Stomach (tissue), 8 donors: ENCODE measurements at regions not wholly inside any gene's neighbourhood (a gene's known extent, or its start where the extent isn't known, plus 50 kb on each side); places are given as distances from the start of the nearest gene placed in this dataset.

Experiments used
- DNase-seq, 2 donors: peaks; one replicate each; pipeline versions ENCODE4 v3.0.0 to v3.0.0-alpha.2; 2013 to 2019
- H3K27ac ChIP-seq, 5 donors: fragments of 200-600 bp in 4 of 5; sonication (generic) in 4 of 5; one replicate each; pipeline ENCODE4 v1.5.1; 2013 to 2019; ENCODE audit warnings: mild to moderate bottlenecking in 1 of 5, moderate library complexity in 1 of 5
- H3K27me3 ChIP-seq, 3 donors: fragments of 200-600 bp; sonication (generic); one replicate each; pipeline ENCODE4 v1.5.1; 2017 to 2019; ENCODE audit warnings: mixed run types in 1 of 3
- H3K36me3 ChIP-seq, 4 donors: fragments of 200-600 bp; sonication (generic); 1 replicate in 3 of 4; 2 replicates in 1 of 4; pipeline ENCODE4 v1.5.1; 2016 to 2019
- H3K4me1 ChIP-seq, 4 donors: fragments of 200-600 bp; sonication (generic); one replicate each; pipeline ENCODE4 v1.5.1; 2016 to 2019
- H3K4me3 ChIP-seq, 4 donors: fragments of 200-600 bp; sonication (generic) in 3 of 4; one replicate each; pipeline ENCODE4 v1.5.1; 2016 to 2019; ENCODE audit warnings: mild to moderate bottlenecking in 1 of 4
- H3K9me3 ChIP-seq, 4 donors: fragments of 200-600 bp; sonication (generic); one replicate each; pipeline ENCODE4 v1.5.1; 2016 to 2019
- EP300 ChIP-seq: sonication (generic); formaldehyde crosslinking; IDR thresholded peaks from one replicate; pipeline ENCODE4 v1.6.1; 2017; ENCODE audit warnings: antibody characterized with exemption
- POLR2A ChIP-seq, 4 donors: fragments of 450-650 bp; IDR thresholded peaks; one replicate each; pipeline ENCODE4 v1.6.1; 2016; ENCODE audit warnings: antibody characterized with exemption in 4 of 4, control low read depth in 2 of 4, mild to moderate bottlenecking in 1 of 4, moderate library complexity in 1 of 4
- POLR2AphosphoS5 ChIP-seq, 3 donors: sonication (generic); formaldehyde crosslinking; IDR thresholded peaks; one replicate each; pipeline ENCODE4 v1.6.1; 2016; ENCODE audit warnings: antibody characterized with exemption in 3 of 3
- WGBS, 5 donors: extraction: QIAGEN DNeasy Blood & Tissue Kit in 3 of 5; methylation state at CpG; one replicate each; pipeline versions ENCODE4 v1.1.5 to v1.1.7; 2013 to 2018; 5-methylcytosine and 5-hydroxymethylcytosine counted together
- intact Hi-C: fragments of 100-400 bp; cut with DNase I; formaldehyde crosslinking; loops from one replicate; pipeline ENCODE4 v1.15.1; 2023; ENCODE audit warnings: low total_unique reads
- TF ChIP-seq, protein P1 (sequence below), 7 experiments: fragments of 450-650 bp in 4 of 7; fragments of 200-600 bp in 3 of 7; sonication (generic) in 3 of 7; IDR thresholded peaks; one replicate each; pipeline ENCODE4 v1.5.1; 2016 to 2019; ENCODE audit warnings: antibody characterized with exemption in 7 of 7, control low read depth in 2 of 7, mild to moderate bottlenecking in 1 of 7
- donor health status: healthy with polysubstance abuse.
- donor health status: Bipolar disorder and iron deficiency.
- donor health status: healthy.

DNA sequence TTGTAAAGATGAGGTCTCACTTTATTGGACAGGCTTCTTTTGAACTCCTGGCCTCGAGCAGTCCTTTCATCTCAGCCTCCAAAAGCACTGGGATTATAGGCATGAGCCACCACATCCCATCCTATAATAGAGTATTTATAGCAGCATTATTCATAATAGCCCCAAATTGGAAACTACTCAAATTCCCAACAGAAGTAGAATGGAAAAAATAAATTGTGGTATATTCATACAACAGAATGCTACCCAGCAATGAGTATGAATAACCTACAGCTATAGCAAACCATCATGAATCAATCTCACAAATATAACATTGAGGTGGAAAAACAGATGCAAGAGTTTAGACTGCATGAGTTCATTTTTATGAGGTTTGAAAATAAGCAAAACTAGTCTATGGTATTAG lies 84.8 kb upstream of the BTBD3 start:
- WGBS, 5 donors: 0% methylated on average over 1 of the region's 1 CpG
- H3K4me1 ChIP-seq: no peaks in the 10 kb centered on the region
- H3K27ac ChIP-seq: no peak overlapping the region
- H3K27me3 ChIP-seq: no peaks in the 10 kb centered on the region
- H3K4me3 ChIP-seq: no peak overlapping the region
- peaks cover 0 to 5% (median 0%) of the 10 kb centered on the region in 4 donors for H3K9me3 ChIP-seq
- DNase-seq: no peak
- no peaks in the 10 kb centered on the region for H3K36me3 ChIP-seq
- intact Hi-C loops: no loop called here
- TF ChIP-seq POLR2AphosphoS5 (IDR thresholded peaks at IDR 0.05) (no peak), EP300 (no peak), POLR2A (IDR thresholded peaks at IDR 0.05) (no peak)
- TF ChIP-seq, protein P1, sequence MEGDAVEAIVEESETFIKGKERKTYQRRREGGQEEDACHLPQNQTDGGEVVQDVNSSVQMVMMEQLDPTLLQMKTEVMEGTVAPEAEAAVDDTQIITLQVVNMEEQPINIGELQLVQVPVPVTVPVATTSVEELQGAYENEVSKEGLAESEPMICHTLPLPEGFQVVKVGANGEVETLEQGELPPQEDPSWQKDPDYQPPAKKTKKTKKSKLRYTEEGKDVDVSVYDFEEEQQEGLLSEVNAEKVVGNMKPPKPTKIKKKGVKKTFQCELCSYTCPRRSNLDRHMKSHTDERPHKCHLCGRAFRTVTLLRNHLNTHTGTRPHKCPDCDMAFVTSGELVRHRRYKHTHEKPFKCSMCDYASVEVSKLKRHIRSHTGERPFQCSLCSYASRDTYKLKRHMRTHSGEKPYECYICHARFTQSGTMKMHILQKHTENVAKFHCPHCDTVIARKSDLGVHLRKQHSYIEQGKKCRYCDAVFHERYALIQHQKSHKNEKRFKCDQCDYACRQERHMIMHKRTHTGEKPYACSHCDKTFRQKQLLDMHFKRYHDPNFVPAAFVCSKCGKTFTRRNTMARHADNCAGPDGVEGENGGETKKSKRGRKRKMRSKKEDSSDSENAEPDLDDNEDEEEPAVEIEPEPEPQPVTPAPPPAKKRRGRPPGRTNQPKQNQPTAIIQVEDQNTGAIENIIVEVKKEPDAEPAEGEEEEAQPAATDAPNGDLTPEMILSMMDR (IDR thresholded peaks at IDR 0.05): no peak

DNA sequence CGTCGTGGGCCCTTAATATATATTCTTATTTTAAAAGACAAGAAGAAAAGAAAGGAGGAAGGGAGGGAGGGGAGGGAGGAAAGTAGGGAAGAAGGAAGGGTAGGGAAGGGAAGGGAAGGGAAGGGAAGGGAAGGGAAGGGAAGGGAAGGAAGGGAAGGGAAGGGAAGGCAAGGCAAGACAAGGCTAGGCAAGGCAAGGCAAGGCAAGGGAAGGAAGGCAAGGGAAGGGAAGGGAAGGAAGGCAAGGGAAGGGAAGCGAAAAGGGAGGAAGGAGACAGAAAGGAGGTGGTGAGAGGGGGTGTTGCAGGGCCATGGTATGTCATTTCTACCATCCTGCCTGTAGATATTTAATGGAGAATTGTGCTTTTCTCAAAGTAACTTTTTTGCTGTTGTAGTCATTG lies 83.9 kb upstream of the BTBD3 start:
- Histone ChIP-seq H3K27ac (no peak overlapping the region), H3K9me3 (peaks cover 0 to 5% (median 0%) of the 10 kb centered on the region in 4 donors), H3K4me1 (no peaks in the 10 kb centered on the region), H3K4me3 (no peak overlapping the region), H3K36me3 (no peaks in the 10 kb centered on the region), H3K27me3 (no peaks in the 10 kb centered on the region)
- WGBS, 5 donors: 80 to 94% (median 91%) methylated on average over 3 of the region's 3 CpGs
- TF ChIP-seq EP300 (no peak), POLR2A (IDR thresholded peaks at IDR 0.05) (no peak), POLR2AphosphoS5 (IDR thresholded peaks at IDR 0.05) (no peak)
- TF ChIP-seq, protein P1 (IDR thresholded peaks at IDR 0.05): no peak
- no peak for DNase-seq
- intact Hi-C loops: no loop called here

DNA sequence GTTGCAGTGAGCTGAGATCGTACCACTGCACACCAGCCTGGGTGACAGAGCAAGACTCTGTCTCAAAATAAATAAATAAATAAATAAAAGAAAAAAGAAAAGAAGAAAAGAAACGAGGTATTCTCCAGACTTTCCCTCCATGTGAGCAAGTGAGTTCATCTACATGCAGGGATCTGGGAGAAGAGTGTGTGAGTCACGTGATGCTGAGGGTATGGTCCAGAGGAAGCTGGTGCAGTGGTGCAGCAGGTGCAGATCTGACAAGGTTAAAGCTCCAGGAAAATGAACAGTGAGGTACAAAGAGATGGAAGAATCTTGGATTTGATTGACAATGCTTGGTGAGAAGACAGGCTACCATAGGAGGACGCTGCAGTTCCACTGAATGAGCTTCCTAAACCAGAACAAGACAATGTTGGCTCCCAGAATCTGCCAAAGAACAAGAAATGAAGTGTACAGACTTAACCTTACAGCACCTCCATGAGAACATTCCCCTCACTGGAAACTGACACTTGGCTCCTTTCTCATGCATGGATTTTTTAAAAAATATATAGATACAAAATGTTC lies 79.5 kb upstream of the BTBD3 start:
- TF ChIP-seq POLR2A (IDR thresholded peaks at IDR 0.05) (no peak), POLR2AphosphoS5 (IDR thresholded peaks at IDR 0.05) (no peak), EP300 (no peak)
- TF ChIP-seq, protein P1 (IDR thresholded peaks at IDR 0.05): no peak
- 71 to 90% (median 74%) methylated on average over 4 of the region's 4 CpGs for WGBS, 5 donors
- no peaks in the 10 kb centered on the region for H3K36me3 ChIP-seq
- H3K4me1 ChIP-seq: no peaks in the 10 kb centered on the region
- intact Hi-C loops: no loop called here
- no peak overlapping the region for H3K27ac ChIP-seq
- DNase-seq: no peak
- H3K27me3 ChIP-seq: no peaks in the 10 kb centered on the region
- H3K9me3 ChIP-seq: peaks cover 0 to 5% (median 0%) of the 10 kb centered on the region in 4 donors
- no peak overlapping the region for H3K4me3 ChIP-seq

DNA sequence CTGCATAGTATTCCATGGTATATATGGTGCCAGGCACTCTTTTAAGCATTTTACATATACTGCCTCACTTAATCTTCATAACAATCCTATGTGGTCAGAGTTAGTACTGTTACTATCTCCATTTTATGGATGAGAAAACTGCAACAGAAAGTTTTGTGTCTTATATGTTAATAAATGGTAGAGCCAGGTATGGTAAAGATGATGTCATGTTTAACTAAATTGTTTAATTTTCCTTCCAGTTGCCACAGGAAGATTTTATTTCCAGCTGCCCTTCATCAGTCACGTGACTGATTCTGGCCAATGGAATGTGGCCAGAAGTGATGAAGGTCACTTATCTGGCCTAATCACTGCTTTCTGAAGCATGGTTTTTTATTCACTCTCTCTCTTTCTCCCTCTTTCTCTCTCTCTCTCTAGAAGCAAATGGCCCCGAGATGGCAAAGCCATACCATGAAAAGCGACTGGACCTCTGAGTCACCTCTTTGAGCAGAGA lies 75.7 kb upstream of the BTBD3 start:
- 75 to 92% (median 84%) methylated on average over 3 of the region's 3 CpGs for WGBS, 5 donors
- no peaks in the 10 kb centered on the region for H3K36me3 ChIP-seq
- no peak for DNase-seq
- no peak overlapping the region for H3K4me3 ChIP-seq
- no peaks in the 10 kb centered on the region for H3K4me1 ChIP-seq
- no peak for TF ChIP-seq POLR2AphosphoS5 (IDR thresholded peaks at IDR 0.05)
- TF ChIP-seq POLR2A (IDR thresholded peaks at IDR 0.05): no peak
- no peak for TF ChIP-seq EP300
- TF ChIP-seq, protein P1 (IDR thresholded peaks at IDR 0.05): no peak
- no peaks in the 10 kb centered on the region for H3K27me3 ChIP-seq
- no peak overlapping the region for H3K27ac ChIP-seq
- H3K9me3 ChIP-seq: no peaks in the 10 kb centered on the region
- intact Hi-C loops: no loop called here
